Mesenchymal stem cell (in vitro differentiated cells and primary cell): ENCODE measurements at regions not wholly inside any gene's neighbourhood (a gene's known extent, or its start where the extent isn't known, plus 50 kb on each side); places are given as distances from the start of the nearest gene placed in this dataset.

ENCODE experiments used
- DNase-seq: peaks from one replicate; pipeline ENCODE4 v3.0.0-alpha.2; 2013
- H2AFZ ChIP-seq: one replicate; pipeline ENCODE4 v1.6.1; 2013; ENCODE audit warnings: low read depth, mild to moderate bottlenecking, control low read depth, inconsistent platforms, low read length, moderate library complexity
- H2AK5ac ChIP-seq: 2 replicates; pipeline ENCODE4 v1.6.1; 2013; ENCODE audit warnings: low read length, moderate library complexity, mild to moderate bottlenecking, inconsistent platforms; ENCODE audit not compliant: severe bottlenecking
- H2BK120ac ChIP-seq: one replicate; pipeline ENCODE4 v1.6.1; 2013; ENCODE audit warnings: low read depth, mild to moderate bottlenecking, inconsistent platforms, low read length, moderate library complexity
- H2BK12ac ChIP-seq, 2 experiments: one replicate each; pipeline ENCODE4 v1.6.1; 2013; ENCODE audit warnings: inconsistent platforms in 2 of 2, low read length in 2 of 2, mild to moderate bottlenecking in 2 of 2, moderate library complexity in 2 of 2, control low read depth in 1 of 2
- H2BK15ac ChIP-seq: one replicate; pipeline ENCODE4 v1.6.1; 2013; ENCODE audit warnings: mild to moderate bottlenecking, low read depth, inconsistent platforms; ENCODE audit not compliant: poor library complexity, severe bottlenecking
- H2BK5ac ChIP-seq: 2 replicates; pipeline ENCODE4 v1.6.1; 2013; ENCODE audit warnings: low read depth, mild to moderate bottlenecking, low read length, control low read depth, inconsistent platforms; ENCODE audit not compliant: poor library complexity, severe bottlenecking
- H3K14ac ChIP-seq, 2 experiments: one replicate each; pipeline ENCODE4 v1.6.1; 2013; ENCODE audit warnings: inconsistent platforms in 2 of 2, low read length in 2 of 2, control low read depth in 1 of 2, mild to moderate bottlenecking in 1 of 2, moderate library complexity in 1 of 2
- H3K18ac ChIP-seq, 2 experiments: one replicate each; pipeline ENCODE4 v1.6.1; 2013; ENCODE audit warnings: inconsistent platforms in 2 of 2, low read length in 2 of 2, control low read depth in 1 of 2, low read depth in 1 of 2, mild to moderate bottlenecking in 1 of 2
- H3K23ac ChIP-seq, 2 experiments: one replicate each; pipeline ENCODE4 v1.6.1; 2013; ENCODE audit warnings: inconsistent platforms in 2 of 2, low read length in 2 of 2, mild to moderate bottlenecking in 2 of 2, moderate library complexity in 2 of 2, control low read depth in 1 of 2
- H3K27ac ChIP-seq: 2 replicates; pipeline ENCODE4 v1.5.1; 2013; ENCODE audit warnings: mild to moderate bottlenecking, moderate library complexity, low read length, control low read depth, inconsistent platforms; ENCODE audit not compliant: poor library complexity, severe bottlenecking
- H3K27me3 ChIP-seq, 2 experiments: 2 replicates each; pipeline versions ENCODE4 v1.6.1 to v1.7.0; 2013; ENCODE audit warnings: low read length in 2 of 2, mild to moderate bottlenecking in 2 of 2, moderate library complexity in 2 of 2, control low read depth in 1 of 2, inconsistent platforms in 1 of 2; ENCODE audit not compliant: control insufficient read depth in 1 of 2, insufficient read depth in 1 of 2
- H3K36me3 ChIP-seq, 2 experiments: 2 replicates each; pipeline versions ENCODE4 v1.6.1 to v1.7.0; 2013; ENCODE audit warnings: low read length in 2 of 2, control low read depth in 1 of 2, inconsistent platforms in 1 of 2, low read depth in 1 of 2, mild to moderate bottlenecking in 1 of 2; ENCODE audit not compliant: insufficient read depth in 2 of 2, control insufficient read depth in 1 of 2
- H3K4ac ChIP-seq, 2 experiments: one replicate each; pipeline ENCODE4 v1.6.1; 2013; ENCODE audit warnings: inconsistent platforms in 2 of 2, low read length in 2 of 2, mild to moderate bottlenecking in 2 of 2, moderate library complexity in 2 of 2, control low read depth in 1 of 2, low read depth in 1 of 2
- H3K4me1 ChIP-seq: 2 replicates; pipeline ENCODE4 v1.6.1; 2013; ENCODE audit warnings: low read depth, low read length, control low read depth; ENCODE audit not compliant: control insufficient read depth, insufficient read depth
- H3K4me2 ChIP-seq: 2 replicates; pipeline ENCODE4 v1.6.1; 2013; ENCODE audit warnings: low read length, mild to moderate bottlenecking, inconsistent platforms; ENCODE audit not compliant: poor library complexity, severe bottlenecking
- H3K4me3 ChIP-seq, 2 experiments: 2 replicates each; pipeline versions ENCODE4 v1.5.1 to v1.7.0; 2013; ENCODE audit warnings: low read length in 2 of 2, mild to moderate bottlenecking in 2 of 2, control low read depth in 1 of 2, low read depth in 1 of 2; ENCODE audit not compliant: insufficient read depth in 1 of 2
- H3K79me1 ChIP-seq: replicated peaks from 2 replicates; pipeline ENCODE4 v1.6.1; 2013; ENCODE audit warnings: mild to moderate bottlenecking, control low read depth, low read length, inconsistent platforms; ENCODE audit not compliant: poor library complexity, severe bottlenecking
- H3K9ac ChIP-seq: 2 replicates; pipeline ENCODE4 v1.7.0; 2013; ENCODE audit warnings: mild to moderate bottlenecking, low read length, moderate library complexity
- H3K9me3 ChIP-seq: 2 replicates; pipeline ENCODE4 v1.7.0; 2013; ENCODE audit warnings: mild to moderate bottlenecking, low read length; ENCODE audit not compliant: control insufficient read depth
- H4K8ac ChIP-seq: one replicate; pipeline ENCODE4 v1.6.1; 2013; ENCODE audit warnings: inconsistent platforms, mild to moderate bottlenecking, low read length, moderate library complexity
- H4K91ac ChIP-seq: one replicate; pipeline ENCODE4 v1.6.1; 2013; ENCODE audit warnings: mild to moderate bottlenecking, low read length, inconsistent platforms
- WGBS: methylation state at CpG from one replicate; pipeline ENCODE4 v1.1.7; 2013; ENCODE audit warnings: mixed read lengths; 5-methylcytosine and 5-hydroxymethylcytosine counted together

DNA sequence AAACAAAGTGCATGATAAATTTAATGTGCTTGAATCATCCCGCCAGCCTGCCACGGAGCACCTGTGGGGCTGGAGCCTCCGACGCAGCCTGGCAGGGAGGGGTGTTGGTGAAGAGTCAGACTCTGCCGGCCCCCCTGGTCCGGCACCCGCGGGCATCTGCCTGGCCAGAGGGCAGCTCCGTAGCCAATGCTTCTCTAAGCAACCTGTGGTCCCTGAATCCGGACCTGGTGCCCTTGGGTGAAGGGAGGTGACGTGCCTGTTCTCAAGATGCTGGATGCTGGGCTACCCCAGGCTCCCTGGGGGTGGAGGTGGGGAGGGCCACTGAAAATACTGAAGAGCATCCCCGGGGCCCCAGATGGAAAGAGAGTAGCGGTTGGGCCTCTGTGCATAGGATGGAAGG, 158.6 kb upstream of the C14orf180 start:
- no peak for DNase-seq
- Histone ChIP-seq H3K27me3 (peaks cover 0 to 24% of the 10 kb centered on the region in 2 experiments), H2BK12ac (no peak overlapping the region), H3K4me3 (no peak overlapping the region), H2AFZ (no peak overlapping the region), H3K4me2 (no peak overlapping the region), H3K9me3 (no peaks in the 10 kb centered on the region), H3K36me3 (no peaks in the 10 kb centered on the region), H3K27ac (no peak overlapping the region), H3K14ac (no peak overlapping the region), H2BK15ac (no peak overlapping the region), H2BK5ac (no peak overlapping the region), H3K23ac (no peak overlapping the region), H4K91ac (no peak overlapping the region), H3K4ac (no peak overlapping the region), H2AK5ac (no peak overlapping the region), H3K4me1 (no peaks in the 10 kb centered on the region), H3K79me1 (no peaks in the 10 kb centered on the region), H2BK120ac (no peak overlapping the region), H3K9ac (no peak overlapping the region), H4K8ac (no peak overlapping the region), H3K18ac (no peak overlapping the region)
- 82% methylated on average over 13 of the region's 13 CpGs for WGBS

DNA sequence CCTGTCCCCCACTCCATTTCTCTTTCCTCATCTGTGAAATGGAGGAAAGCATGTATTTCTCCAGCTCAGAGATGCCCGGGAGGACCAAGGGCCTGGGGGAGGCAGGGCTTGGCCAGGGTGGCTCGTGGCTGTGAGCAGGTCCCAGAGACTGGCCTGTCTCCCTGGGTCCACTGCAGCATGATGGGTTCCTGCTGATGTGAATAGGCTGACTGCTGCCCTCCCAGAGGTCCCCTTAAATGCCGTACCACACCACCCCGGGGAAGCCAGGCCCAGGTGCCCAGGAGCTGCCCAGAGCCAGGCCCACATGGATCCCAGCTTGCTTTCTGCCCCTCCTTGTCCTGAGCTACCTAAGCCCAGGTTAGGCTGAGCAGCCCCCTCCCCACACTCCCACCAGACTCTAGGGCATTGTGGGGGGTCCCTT, 158.2 kb upstream of the C14orf180 start:
- no peaks in the 10 kb centered on the region for H3K79me1 ChIP-seq
- H3K9me3 ChIP-seq, result no peaks in the 10 kb centered on the region
- no peak overlapping the region for H2BK120ac ChIP-seq
- no peak overlapping the region for H2BK15ac ChIP-seq
- no peak overlapping the region for H2AK5ac ChIP-seq
- peaks cover 0 to 24% of the 10 kb centered on the region in 2 experiments for H3K27me3 ChIP-seq
- no peak overlapping the region for H2BK5ac ChIP-seq
- H4K91ac ChIP-seq, result no peak overlapping the region
- no peaks in the 10 kb centered on the region for H3K4me1 ChIP-seq
- H3K27ac ChIP-seq, result no peak overlapping the region
- no peak overlapping the region for H3K14ac ChIP-seq
- no peak overlapping the region for H2BK12ac ChIP-seq
- H3K4me3 ChIP-seq, result no peak overlapping the region
- no peak overlapping the region for H3K9ac ChIP-seq
- no peak overlapping the region for H3K4ac ChIP-seq
- H3K18ac ChIP-seq, result no peak overlapping the region
- WGBS, result 63% methylated on average over 4 of the region's 4 CpGs
- no peak overlapping the region for H2AFZ ChIP-seq
- no peak overlapping the region for H3K23ac ChIP-seq
- no peak for DNase-seq
- H4K8ac ChIP-seq, result no peak overlapping the region
- H3K36me3 ChIP-seq, result no peaks in the 10 kb centered on the region
- no peak overlapping the region for H3K4me2 ChIP-seq

DNA sequence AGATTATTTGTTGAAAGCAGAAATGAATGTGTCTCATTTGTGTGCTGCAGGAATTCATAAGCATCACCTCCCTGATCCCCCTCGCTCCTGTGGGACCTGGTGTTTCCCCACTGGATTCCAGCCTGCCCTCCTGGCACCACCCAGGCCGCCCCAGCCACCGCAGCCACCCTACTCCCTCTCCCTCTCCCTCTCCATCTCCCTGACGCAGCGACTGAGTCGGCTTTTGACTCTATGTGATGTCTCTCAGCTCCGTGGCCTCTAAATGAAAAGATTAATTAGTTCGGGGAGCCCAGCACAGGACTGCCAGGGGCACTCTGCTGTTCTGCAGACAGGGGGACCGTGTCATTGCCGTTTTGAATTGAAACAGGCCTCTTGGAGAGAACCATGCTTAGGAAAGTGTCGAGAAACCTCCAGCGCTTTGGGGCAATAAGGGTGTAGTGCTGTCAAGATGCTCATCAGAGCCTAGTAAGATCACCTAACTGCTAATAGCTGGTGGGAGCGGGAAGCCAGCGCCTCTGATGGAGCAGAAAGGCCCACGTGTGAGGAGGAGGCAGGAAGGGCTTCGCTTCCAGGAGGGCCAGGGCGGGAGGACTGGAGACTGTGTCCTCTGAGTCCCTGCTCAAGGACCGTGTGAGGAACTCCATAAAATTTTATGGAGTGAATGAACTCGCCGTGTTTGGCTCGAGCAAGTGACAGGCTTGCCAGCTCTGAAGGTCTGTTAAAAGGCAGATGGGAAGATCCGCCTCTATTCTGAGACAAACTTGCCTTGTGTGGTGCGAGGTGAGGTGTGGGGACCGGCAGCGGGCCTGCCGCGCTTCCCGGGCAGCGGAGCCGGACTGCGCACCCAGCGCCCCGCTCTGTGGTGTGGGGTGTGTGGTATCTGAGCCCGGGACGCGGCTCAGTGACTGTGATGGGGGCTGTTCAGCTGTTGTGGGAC, 157.4 kb upstream of the C14orf180 start:
- no peak overlapping the region for H2BK12ac ChIP-seq
- H2BK15ac ChIP-seq, result no peak overlapping the region
- H3K9ac ChIP-seq, result no peak overlapping the region
- H3K4me3 ChIP-seq, result no peak overlapping the region
- no peak for DNase-seq
- H2AFZ ChIP-seq, result no peak overlapping the region
- no peaks in the 10 kb centered on the region for H3K36me3 ChIP-seq
- H3K9me3 ChIP-seq, result no peaks in the 10 kb centered on the region
- no peak overlapping the region for H3K23ac ChIP-seq
- H2BK120ac ChIP-seq, result no peak overlapping the region
- no peak overlapping the region for H3K27ac ChIP-seq
- H3K18ac ChIP-seq, result no peak overlapping the region
- peaks cover 0 to 24% of the 10 kb centered on the region in 2 experiments for H3K27me3 ChIP-seq
- H3K79me1 ChIP-seq, result no peaks in the 10 kb centered on the region
- no peaks in the 10 kb centered on the region for H3K4me1 ChIP-seq
- no peak overlapping the region for H3K4me2 ChIP-seq
- no peak overlapping the region for H2BK5ac ChIP-seq
- no peak overlapping the region for H3K14ac ChIP-seq
- no peak overlapping the region for H4K8ac ChIP-seq
- no peak overlapping the region for H3K4ac ChIP-seq
- WGBS, result 61% methylated on average over 25 of the region's 36 CpGs
- no peak overlapping the region for H4K91ac ChIP-seq
- no peak overlapping the region for H2AK5ac ChIP-seq

DNA sequence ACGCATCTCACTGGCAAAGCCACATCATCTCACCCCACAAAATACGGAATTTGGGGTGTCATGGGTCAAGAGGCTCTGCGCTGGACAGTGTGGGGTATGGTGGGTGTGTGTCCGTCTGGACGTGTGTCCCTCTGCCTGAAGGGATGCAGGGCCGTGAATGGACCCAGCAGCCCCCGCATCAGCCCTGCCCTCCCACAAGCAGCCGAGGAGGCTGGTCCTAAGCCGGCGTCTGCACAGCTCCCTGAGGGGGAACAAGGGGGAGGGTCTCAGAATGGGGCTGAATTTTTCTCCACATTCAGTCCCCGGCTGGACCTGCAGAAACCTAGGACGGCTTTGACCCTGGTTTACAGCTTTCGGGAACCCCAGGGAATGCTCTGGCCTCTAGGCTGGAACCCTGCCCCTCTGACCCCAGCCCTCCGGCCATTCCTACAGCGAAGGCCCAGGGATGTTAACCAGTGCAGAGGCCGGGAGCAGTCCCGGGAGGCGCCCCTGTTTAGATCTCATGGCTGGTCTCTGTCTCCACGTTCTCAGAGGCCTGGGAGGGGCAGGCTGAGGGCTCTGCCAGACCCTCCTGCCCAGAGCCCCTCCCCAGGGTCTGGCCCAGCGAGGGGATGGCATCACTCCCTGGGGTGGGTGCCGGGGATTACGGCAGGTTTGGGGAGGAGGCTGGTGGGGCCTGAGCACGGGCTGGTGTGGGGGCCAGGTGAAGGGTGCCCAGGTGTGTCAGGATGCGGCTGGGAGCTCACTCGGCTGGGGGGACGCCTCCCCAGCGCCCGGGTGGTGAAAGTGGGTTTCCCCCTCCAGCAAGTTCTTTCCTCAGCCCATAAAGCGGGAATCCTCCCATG, 156.5 kb upstream of the C14orf180 start:
- Histone ChIP-seq H2BK12ac (no peak overlapping the region), H3K9me3 (no peaks in the 10 kb centered on the region), H3K4me3 (no peak overlapping the region), H4K8ac (no peak overlapping the region), H3K9ac (no peak overlapping the region), H3K4me2 (no peak overlapping the region), H2AFZ (no peak overlapping the region), H3K14ac (no peak overlapping the region), H2BK15ac (no peak overlapping the region), H4K91ac (no peak overlapping the region), H3K4me1 (no peaks in the 10 kb centered on the region), H3K27me3 (peaks cover 0 to 24% of the 10 kb centered on the region in 2 experiments), H3K23ac (no peak overlapping the region), H3K18ac (no peak overlapping the region), H3K4ac (no peak overlapping the region), H3K36me3 (no peaks in the 10 kb centered on the region), H2BK120ac (no peak overlapping the region), H3K27ac (no peak overlapping the region), H3K79me1 (no peaks in the 10 kb centered on the region), H2AK5ac (no peak overlapping the region), H2BK5ac (no peak overlapping the region)
- WGBS, result 74% methylated on average over 28 of the region's 29 CpGs
- no peak for DNase-seq
